Retinal pigment epithelial cell (primary cell): ENCODE measurements at regions not wholly inside any gene's neighbourhood (a gene's known extent, or its start where the extent isn't known, plus 50 kb on each side); places are given as distances from the start of the nearest gene placed in this dataset.
"Not testable (repeated sequence)": the region's sequence is repeated elsewhere in the genome, so short reads cannot be mapped to it uniquely, and the experiment has no call there.

Source experiments
- DNase-seq: peaks from one replicate; pipeline ENCODE4 v3.0.0-alpha.2; 2010; ENCODE audit warnings: low read depth
- H3K4me3 ChIP-seq: 2 replicates; pipeline ENCODE4 v1.5.1; 2011; ENCODE audit warnings: mild to moderate bottlenecking, low read length, control low read depth, moderate library complexity
- CTCF ChIP-seq: conservative IDR thresholded peaks from 2 replicates; pipeline ENCODE4 v1.5.1; 2011; ENCODE audit warnings: low read depth, low read length, control low read depth, inconsistent platforms

DNA sequence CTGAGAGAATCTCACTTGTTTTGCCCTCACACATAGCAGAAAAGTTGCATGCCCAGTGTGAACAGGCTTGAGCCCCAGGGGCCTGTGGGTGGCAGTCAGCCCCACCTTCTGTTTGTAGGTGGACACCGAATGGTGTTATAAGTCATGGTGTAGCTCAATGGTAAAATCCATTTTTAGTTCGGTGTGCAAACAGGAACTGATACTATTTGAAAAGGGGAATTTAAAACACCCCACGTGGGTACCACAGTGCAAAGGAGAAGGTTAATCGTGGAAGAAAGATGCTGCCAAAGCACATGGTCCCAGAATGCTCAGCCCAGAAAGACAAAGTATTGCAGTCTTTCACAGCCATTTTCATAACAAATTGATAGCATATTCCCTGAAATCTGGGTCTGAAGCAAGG lies 71.8 kb upstream of the GZMB start:
- no peak overlapping the region for H3K4me3 ChIP-seq
- no peak for DNase-seq
- TF ChIP-seq CTCF = no peak

- no peak overlapping the region for H3K4me3 ChIP-seq
- DNase-seq = no peak
- TF ChIP-seq CTCF = no peak
Measured at GRCh38 chr14:24701062-24701461, 67.1 kb upstream of the GZMB start.

GRCh38 chr14:24700511-24700910 lies 66.5 kb upstream of the GZMB start:
- no peak overlapping the region for H3K4me3 ChIP-seq
- no peak for TF ChIP-seq CTCF
- no peak for DNase-seq

- no peak overlapping the region for H3K4me3 ChIP-seq
- TF ChIP-seq CTCF = no peak
- no peak for DNase-seq
Measured at GRCh38 chr14:24699052-24699451, 65.1 kb upstream of the GZMB start.

GRCh38 chr14:24696280-24696920 lies 62.4 kb upstream of the GZMB start:
- not testable (repeated sequence) for H3K4me3 ChIP-seq, DNase-seq

GRCh38 chr14:24695265-24696241 lies 61.6 kb upstream of the GZMB start:
- TF ChIP-seq CTCF = no peak
- no peak overlapping the region for H3K4me3 ChIP-seq
- no peak for DNase-seq

- no peak overlapping the region for H3K4me3 ChIP-seq
- TF ChIP-seq CTCF = no peak
- DNase-seq = no peak
Measured at GRCh38 chr14:24694680-24695079, 60.7 kb upstream of the GZMB start.
